Ishikawa (cell line): ENCODE measurements at regions not wholly inside any gene's neighbourhood (a gene's known extent, or its start where the extent isn't known, plus 50 kb on each side); places are given as distances from the start of the nearest gene placed in this dataset.

Source experiments
- CEBPB ChIP-seq: IDR thresholded peaks from 2 replicates; pipeline ENCODE4 v1.6.1; 2012
- CREB1 ChIP-seq: IDR thresholded peaks from 2 replicates; pipeline ENCODE4 v1.6.1; 2012; ENCODE audit warnings: low read depth
- EGR1 ChIP-seq: IDR thresholded peaks from 2 replicates; pipeline ENCODE4 v1.6.1; 2012
- EP300 ChIP-seq: IDR thresholded peaks from 2 replicates; pipeline ENCODE4 v1.6.1; 2012; ENCODE audit warnings: borderline replicate concordance
- FOXM1 ChIP-seq: IDR thresholded peaks from 2 replicates; pipeline ENCODE4 v1.6.1; 2012; ENCODE audit warnings: low read depth, borderline replicate concordance
- MAX ChIP-seq: IDR thresholded peaks from 2 replicates; pipeline ENCODE4 v1.6.1; 2012
- NFIC ChIP-seq: IDR thresholded peaks from 2 replicates; pipeline ENCODE4 v1.6.1; 2012
- RAD21 ChIP-seq: IDR thresholded peaks from 2 replicates; pipeline ENCODE4 v1.6.1; 2012; ENCODE audit warnings: low read depth
- TAF1 ChIP-seq: IDR thresholded peaks from 2 replicates; pipeline ENCODE4 v1.6.1; 2012; ENCODE audit warnings: low read depth, mild to moderate bottlenecking
- TCF12 ChIP-seq: IDR thresholded peaks from 2 replicates; pipeline ENCODE4 v1.6.1; 2012; ENCODE audit warnings: low read depth
- TEAD4 ChIP-seq: IDR thresholded peaks from 2 replicates; pipeline ENCODE4 v1.6.1; 2012
- USF1 ChIP-seq: IDR thresholded peaks from 2 replicates; pipeline ENCODE4 v1.6.1; 2012
- YY1 ChIP-seq: IDR thresholded peaks from 2 replicates; pipeline ENCODE4 v1.6.1; 2012; ENCODE audit warnings: low read depth
- ZBTB7A ChIP-seq: IDR thresholded peaks from 2 replicates; pipeline ENCODE4 v1.6.1; 2012; ENCODE audit warnings: low read depth
- TF ChIP-seq, protein P1 (sequence below): IDR thresholded peaks from 2 replicates; pipeline ENCODE4 v1.6.1; 2012; ENCODE audit warnings: low read depth, mild to moderate bottlenecking

DNA sequence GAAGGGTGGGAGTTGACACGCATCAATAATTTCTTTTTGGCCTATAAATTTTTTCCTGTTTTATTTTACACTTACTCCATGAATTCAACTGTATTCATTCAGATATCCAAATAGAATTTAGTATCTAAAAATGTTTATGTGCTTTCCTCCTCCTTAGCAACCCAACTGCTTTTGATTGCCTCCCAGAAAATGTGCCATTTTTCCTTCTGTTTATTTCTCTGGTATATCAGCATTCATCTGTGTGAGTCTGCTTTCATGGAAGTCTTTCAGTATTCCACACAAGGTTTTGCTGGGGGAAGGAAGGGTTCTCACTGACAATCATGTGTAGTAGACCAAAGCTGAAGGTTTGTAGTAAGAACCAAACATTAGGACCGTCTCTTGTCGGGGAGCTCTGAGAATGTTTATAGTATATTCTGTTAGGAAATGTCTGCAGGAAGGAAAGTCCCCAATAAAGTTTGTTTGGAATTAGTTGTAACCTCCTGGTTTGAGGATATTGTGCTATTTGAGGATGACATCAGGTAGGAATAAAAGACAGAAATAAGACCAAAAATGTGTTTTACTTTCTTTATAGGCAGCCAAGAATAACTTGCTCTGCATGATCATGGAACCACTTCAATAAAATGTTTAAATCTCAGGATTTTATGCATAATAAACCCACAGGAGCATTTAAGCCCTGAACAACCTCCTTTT lies 673.6 kb upstream of the INTU start:
- no peak for TF ChIP-seq USF1
- no peak for TF ChIP-seq CREB1
- no peak for TF ChIP-seq EP300
- no peak for TF ChIP-seq ZBTB7A
- no peak for TF ChIP-seq MAX
- no peak for TF ChIP-seq FOXM1
- TF ChIP-seq TEAD4, result no peak

DNA sequence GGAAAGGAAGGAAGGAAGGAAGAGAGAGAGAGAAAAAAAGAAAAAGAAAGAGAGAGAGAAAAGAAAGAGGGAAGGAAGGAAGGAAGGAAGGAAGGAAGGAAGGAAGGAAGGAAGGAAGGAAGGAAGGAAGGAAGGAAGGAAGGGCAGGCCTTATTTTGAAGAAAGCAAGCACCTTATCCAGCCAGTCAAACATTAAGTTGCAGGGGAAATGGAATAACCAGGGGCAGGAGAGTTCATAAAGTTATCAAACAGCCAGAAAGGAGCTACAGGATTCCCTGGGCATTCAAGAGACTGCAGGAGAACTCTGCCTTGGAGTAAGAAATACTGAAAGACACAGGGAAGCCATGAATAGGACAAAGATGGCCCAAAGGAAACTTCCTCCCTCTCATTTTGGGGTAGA lies 672.0 kb upstream of the INTU start:
- TF ChIP-seq USF1, result no peak
- TF ChIP-seq YY1, result no peak
- no peak for TF ChIP-seq RAD21
- no peak for TF ChIP-seq NFIC
- TF ChIP-seq, protein P1, sequence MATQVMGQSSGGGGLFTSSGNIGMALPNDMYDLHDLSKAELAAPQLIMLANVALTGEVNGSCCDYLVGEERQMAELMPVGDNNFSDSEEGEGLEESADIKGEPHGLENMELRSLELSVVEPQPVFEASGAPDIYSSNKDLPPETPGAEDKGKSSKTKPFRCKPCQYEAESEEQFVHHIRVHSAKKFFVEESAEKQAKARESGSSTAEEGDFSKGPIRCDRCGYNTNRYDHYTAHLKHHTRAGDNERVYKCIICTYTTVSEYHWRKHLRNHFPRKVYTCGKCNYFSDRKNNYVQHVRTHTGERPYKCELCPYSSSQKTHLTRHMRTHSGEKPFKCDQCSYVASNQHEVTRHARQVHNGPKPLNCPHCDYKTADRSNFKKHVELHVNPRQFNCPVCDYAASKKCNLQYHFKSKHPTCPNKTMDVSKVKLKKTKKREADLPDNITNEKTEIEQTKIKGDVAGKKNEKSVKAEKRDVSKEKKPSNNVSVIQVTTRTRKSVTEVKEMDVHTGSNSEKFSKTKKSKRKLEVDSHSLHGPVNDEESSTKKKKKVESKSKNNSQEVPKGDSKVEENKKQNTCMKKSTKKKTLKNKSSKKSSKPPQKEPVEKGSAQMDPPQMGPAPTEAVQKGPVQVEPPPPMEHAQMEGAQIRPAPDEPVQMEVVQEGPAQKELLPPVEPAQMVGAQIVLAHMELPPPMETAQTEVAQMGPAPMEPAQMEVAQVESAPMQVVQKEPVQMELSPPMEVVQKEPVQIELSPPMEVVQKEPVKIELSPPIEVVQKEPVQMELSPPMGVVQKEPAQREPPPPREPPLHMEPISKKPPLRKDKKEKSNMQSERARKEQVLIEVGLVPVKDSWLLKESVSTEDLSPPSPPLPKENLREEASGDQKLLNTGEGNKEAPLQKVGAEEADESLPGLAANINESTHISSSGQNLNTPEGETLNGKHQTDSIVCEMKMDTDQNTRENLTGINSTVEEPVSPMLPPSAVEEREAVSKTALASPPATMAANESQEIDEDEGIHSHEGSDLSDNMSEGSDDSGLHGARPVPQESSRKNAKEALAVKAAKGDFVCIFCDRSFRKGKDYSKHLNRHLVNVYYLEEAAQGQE, result no peak
- TF ChIP-seq CREB1, result no peak
- TF ChIP-seq TCF12, result no peak
- no peak for TF ChIP-seq ZBTB7A
- no peak for TF ChIP-seq CEBPB
- TF ChIP-seq TEAD4, result no peak
- no peak for TF ChIP-seq EP300
- no peak for TF ChIP-seq MAX
- TF ChIP-seq FOXM1, result no peak
- TF ChIP-seq EGR1, result no peak
- TF ChIP-seq TAF1, result no peak

- TF ChIP-seq EGR1, result no peak
- TF ChIP-seq TCF12, result no peak
- no peak for TF ChIP-seq TEAD4
- no peak for TF ChIP-seq NFIC
- no peak for TF ChIP-seq ZBTB7A
- TF ChIP-seq, protein P1, result no peak
- TF ChIP-seq USF1, result no peak
- TF ChIP-seq TAF1, result no peak
Measured at GRCh38 chr4:126961661-126962060, 671.1 kb upstream of the INTU start.

GRCh38 chr4:126965877-126966276 lies 666.9 kb upstream of the INTU start:
- no peak for TF ChIP-seq YY1
- TF ChIP-seq RAD21, result no peak
- TF ChIP-seq MAX, result no peak
- TF ChIP-seq CREB1, result no peak
- no peak for TF ChIP-seq TEAD4
- TF ChIP-seq FOXM1, result no peak
- no peak for TF ChIP-seq CEBPB
- no peak for TF ChIP-seq TAF1
- no peak for TF ChIP-seq TCF12
- TF ChIP-seq USF1, result no peak

GRCh38 chr4:126969360-126970235 lies 663.2 kb upstream of the INTU start:
- TF ChIP-seq, protein P1, result no peak
